NB4 (cell line): ENCODE measurements at regions not wholly inside any gene's neighbourhood (a gene's known extent, or its start where the extent isn't known, plus 50 kb on each side); places are given as distances from the start of the nearest gene placed in this dataset.

ENCODE experiments used
- DNase-seq: peaks from one replicate; pipeline ENCODE4 v3.0.0; 2010; ENCODE audit warnings: low read depth
- H3K4me3 ChIP-seq: one replicate; pipeline ENCODE4 v1.5.1; 2011; ENCODE audit warnings: mild to moderate bottlenecking, low read depth, low read length, moderate library complexity
- MYC ChIP-seq: IDR thresholded peaks from 2 replicates; pipeline ENCODE4 v1.6.1; 2011; ENCODE audit warnings: low read depth, low read length
- POLR2A ChIP-seq: IDR thresholded peaks from 2 replicates; pipeline ENCODE4 v1.6.1; 2011; ENCODE audit warnings: mild to moderate bottlenecking; ENCODE audit not compliant: insufficient read length; ENCODE audit errors: extremely low read depth
- TF ChIP-seq, protein P1 (sequence below): IDR thresholded peaks from 2 replicates; pipeline ENCODE4 v1.6.1; 2011; ENCODE audit warnings: low read depth, low read length
- TF ChIP-seq, protein P2 (sequence below): IDR thresholded peaks from one replicate; pipeline ENCODE4 v1.5.1; 2012; ENCODE audit warnings: low read depth, low read length

DNA sequence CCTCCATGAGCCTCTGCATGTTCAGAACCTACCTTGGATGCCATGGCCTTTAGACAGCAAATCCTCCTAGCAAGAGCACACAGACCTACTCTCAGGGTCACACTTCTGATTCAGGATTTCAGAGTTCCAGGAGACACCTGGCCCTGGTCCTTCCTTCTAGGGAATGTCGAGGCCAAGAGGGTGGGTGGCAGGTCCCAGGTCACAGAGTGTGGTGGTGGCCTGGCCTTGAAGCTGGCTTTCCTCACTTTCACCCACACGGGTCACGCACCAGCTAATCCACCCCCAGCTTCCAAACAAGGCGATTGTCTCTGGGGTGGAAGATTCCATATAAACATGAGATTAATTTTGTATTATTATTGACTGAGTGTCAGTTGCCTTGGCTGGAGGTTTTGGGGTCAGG, 328.3 kb upstream of the RTL1 start:
- DNase-seq = no peak
- no peak overlapping the region for H3K4me3 ChIP-seq
- TF ChIP-seq MYC = no peak
- no peak for TF ChIP-seq POLR2A
- TF ChIP-seq, protein P1, sequence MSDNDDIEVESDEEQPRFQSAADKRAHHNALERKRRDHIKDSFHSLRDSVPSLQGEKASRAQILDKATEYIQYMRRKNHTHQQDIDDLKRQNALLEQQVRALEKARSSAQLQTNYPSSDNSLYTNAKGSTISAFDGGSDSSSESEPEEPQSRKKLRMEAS = no peak
- TF ChIP-seq, protein P2, sequence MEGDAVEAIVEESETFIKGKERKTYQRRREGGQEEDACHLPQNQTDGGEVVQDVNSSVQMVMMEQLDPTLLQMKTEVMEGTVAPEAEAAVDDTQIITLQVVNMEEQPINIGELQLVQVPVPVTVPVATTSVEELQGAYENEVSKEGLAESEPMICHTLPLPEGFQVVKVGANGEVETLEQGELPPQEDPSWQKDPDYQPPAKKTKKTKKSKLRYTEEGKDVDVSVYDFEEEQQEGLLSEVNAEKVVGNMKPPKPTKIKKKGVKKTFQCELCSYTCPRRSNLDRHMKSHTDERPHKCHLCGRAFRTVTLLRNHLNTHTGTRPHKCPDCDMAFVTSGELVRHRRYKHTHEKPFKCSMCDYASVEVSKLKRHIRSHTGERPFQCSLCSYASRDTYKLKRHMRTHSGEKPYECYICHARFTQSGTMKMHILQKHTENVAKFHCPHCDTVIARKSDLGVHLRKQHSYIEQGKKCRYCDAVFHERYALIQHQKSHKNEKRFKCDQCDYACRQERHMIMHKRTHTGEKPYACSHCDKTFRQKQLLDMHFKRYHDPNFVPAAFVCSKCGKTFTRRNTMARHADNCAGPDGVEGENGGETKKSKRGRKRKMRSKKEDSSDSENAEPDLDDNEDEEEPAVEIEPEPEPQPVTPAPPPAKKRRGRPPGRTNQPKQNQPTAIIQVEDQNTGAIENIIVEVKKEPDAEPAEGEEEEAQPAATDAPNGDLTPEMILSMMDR = no peak

DNA sequence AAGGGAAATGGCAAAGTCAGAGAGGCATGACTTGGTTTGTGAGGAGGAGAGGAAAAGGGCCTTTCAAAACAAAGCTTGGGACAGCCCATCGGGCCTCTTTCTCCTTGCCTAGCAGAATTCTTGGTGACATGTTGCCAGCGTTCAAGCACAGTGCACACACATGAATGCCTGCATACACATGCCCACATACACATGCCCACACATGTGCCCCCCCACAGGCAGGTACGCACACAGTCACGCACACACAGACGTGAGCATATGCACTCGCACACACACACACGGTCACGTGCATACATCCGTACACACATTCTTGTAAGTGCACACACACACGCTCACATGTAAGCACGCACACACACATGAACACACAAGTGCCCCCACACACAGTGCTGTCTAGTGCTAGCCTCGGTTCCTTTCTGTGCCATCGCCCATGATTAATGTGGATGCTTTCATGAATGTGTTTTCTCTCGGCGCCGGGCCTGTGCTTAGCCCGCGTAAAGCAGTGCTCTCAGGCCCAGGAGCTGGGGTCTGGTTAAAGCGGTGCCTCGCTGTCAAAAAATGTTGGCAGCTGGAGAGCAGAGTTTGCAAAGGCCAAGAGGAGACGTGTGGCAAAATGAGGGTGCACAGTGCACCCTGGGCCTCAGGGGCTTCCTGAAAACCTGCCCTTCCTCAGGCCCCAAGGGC, 328.8 kb upstream of the DIO3 start:
- DNase-seq = no peak
- H3K4me3 ChIP-seq = no peak overlapping the region
- TF ChIP-seq POLR2A = no peak
- TF ChIP-seq, protein P2 = no peak
- TF ChIP-seq, protein P1 = no peak
- TF ChIP-seq MYC = no peak

DNA sequence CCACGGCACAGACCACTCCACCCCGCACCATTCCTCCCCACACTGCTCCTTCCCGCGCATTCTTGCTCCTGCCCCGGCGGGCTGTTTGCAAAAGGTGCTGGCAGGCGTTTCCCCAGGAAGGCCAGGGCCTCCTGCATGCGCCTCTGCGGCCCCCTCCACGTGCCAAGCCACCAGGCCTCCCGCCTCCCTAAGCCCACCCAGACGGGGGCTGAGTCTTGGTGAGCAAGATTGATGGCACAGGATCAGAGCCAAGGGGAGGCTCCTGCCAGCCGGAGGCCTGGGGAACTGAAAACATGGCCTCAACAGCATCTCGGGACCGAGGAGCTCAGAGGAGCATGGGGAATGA, 328.3 kb upstream of the DIO3 start:
- DNase-seq = no peak

DNA sequence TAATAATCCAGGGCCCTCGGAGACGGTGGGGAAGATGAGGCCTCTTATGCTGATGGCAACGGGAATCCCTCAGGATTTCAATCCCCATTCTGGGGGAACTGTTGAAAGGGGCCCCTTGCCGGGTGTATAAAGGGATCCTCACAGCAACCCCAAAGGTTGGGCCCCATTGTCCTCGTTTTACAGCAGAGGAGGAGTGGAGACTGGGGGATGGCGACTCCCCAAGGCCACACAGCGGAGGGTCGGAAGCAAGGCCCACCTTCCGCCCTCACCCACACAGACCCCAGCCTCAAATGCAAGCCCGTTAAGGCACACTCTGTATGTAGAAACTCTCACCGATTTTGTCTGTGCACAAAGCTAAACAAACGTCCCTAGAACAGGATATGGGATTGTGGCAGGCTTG, 327.9 kb upstream of the DIO3 start:
- no peak for DNase-seq
- H3K4me3 ChIP-seq = no peak overlapping the region
- TF ChIP-seq, protein P2 = no peak
- no peak for TF ChIP-seq POLR2A
- no peak for TF ChIP-seq MYC
- TF ChIP-seq, protein P1 = no peak

More for the DNA sequence above, 328.3 kb upstream of the DIO3 start:
- TF ChIP-seq MYC (no peak), POLR2A (no peak)
- TF ChIP-seq, protein P2 = no peak
- TF ChIP-seq, protein P1 = no peak
- H3K4me3 ChIP-seq = no peak overlapping the region

DNA sequence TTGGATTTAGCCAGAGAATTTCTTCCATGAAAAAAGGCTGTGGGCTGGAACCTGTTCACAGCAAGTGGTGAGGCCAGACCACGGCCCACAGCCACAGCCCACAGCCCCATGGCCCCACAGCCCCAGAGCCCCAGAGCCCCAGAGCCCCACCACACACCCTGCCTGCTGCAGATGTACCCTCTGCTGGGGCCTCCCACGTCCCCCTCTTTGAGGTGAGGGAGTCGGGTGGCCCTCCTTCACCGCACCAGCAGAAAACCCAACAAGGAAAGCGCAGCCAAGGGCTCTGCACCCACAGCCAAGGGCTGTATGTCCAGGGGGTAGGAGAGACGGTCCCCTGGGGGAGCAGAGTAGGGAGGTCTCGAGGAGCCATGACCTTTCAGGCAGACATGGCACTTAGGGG, 327.5 kb upstream of the DIO3 start:
- no peak overlapping the region for H3K4me3 ChIP-seq
- no peak for DNase-seq
- TF ChIP-seq, protein P2 = no peak
- TF ChIP-seq, protein P1 = no peak
- TF ChIP-seq POLR2A (no peak), MYC (no peak)
